HG03442 (cell line): ENCODE measurements at regions not wholly inside any gene's neighbourhood (a gene's known extent, or its start where the extent isn't known, plus 50 kb on each side); places are given as distances from the start of the nearest gene placed in this dataset.
A peak's percentile ranks its signal among the peaks of the same experiment; 100 is the strongest.
"Not testable (repeated sequence)": the region's sequence is repeated elsewhere in the genome, so short reads cannot be mapped to it uniquely, and the experiment has no call there.

ENCODE experiments used
- ATAC-seq: cut with Tn5 transposase; IDR thresholded peaks from one replicate; pipeline ENCODE4 v1.9.1; 2021; ENCODE audit warnings: mild to moderate bottlenecking, moderate library complexity; ENCODE audit not compliant: unreplicated experiment

GRCh38 chr10:36564433-36564832 lies 561.0 kb upstream of the ANKRD30A start:
- ATAC-seq, result no peak

- no peak for ATAC-seq
These were observed 565.7 kb upstream of the ANKRD30A start for GRCh38 chr10:36559412-36560400.

GRCh38 chr10:36556468-36556867 lies 568.9 kb upstream of the ANKRD30A start:
- ATAC-seq, result no peak

GRCh38 chr10:36555036-36555435 lies 570.4 kb upstream of the ANKRD30A start:
- ATAC-seq, result no peak

- ATAC-seq, result no peak
These were observed 577.4 kb upstream of the ANKRD30A start for GRCh38 chr10:36547965-36548364.

GRCh38 chr10:36542493-36542892 lies 582.9 kb upstream of the ANKRD30A start:
- no peak for ATAC-seq

GRCh38 chr10:36540611-36541010 lies 584.8 kb upstream of the ANKRD30A start:
- ATAC-seq, result no peak

GRCh38 chr10:36538953-36539586 lies 586.3 kb upstream of the ANKRD30A start:
- ATAC-seq, result no peak

- peak; percentile 98 for ATAC-seq
These were observed 590.9 kb upstream of the ANKRD30A start for GRCh38 chr10:36534471-36535002.

- no peak for ATAC-seq
These were observed 591.5 kb upstream of the ANKRD30A start for GRCh38 chr10:36533861-36534260.

GRCh38 chr10:36533316-36533715 lies 592.1 kb upstream of the ANKRD30A start:
- no peak for ATAC-seq

- no peak for ATAC-seq
These were observed 593.8 kb upstream of the ANKRD30A start for GRCh38 chr10:36531621-36532020.

GRCh38 chr10:36526033-36526432 lies 599.4 kb upstream of the ANKRD30A start:
- no peak for ATAC-seq

GRCh38 chr10:36524126-36524525 lies 601.3 kb upstream of the ANKRD30A start:
- ATAC-seq, result not testable (repeated sequence)

GRCh38 chr10:36519909-36520308 lies 605.5 kb upstream of the ANKRD30A start:
- ATAC-seq, result no peak

- ATAC-seq, result no peak
These were observed 609.1 kb upstream of the ANKRD30A start for GRCh38 chr10:36516281-36516680.

- no peak for ATAC-seq
These were observed 610.1 kb upstream of the ANKRD30A start for GRCh38 chr10:36515319-36515718.

- no peak for ATAC-seq
These were observed 617.7 kb upstream of the ANKRD30A start for GRCh38 chr10:36507715-36508114.

GRCh38 chr10:36506697-36507496 lies 618.5 kb upstream of the ANKRD30A start:
- no peak for ATAC-seq

- ATAC-seq, result no peak
These were observed 619.1 kb upstream of the ANKRD30A start for GRCh38 chr10:36506261-36506660.

GRCh38 chr10:36504758-36505157 lies 620.6 kb upstream of the ANKRD30A start:
- ATAC-seq, result no peak
